A673 (cell line): ENCODE measurements at regions not wholly inside any gene's neighbourhood (a gene's known extent, or its start where the extent isn't known, plus 50 kb on each side); places are given as distances from the start of the nearest gene placed in this dataset.

Experiments used
- BruUV-seq: library from RNA; stranded (reverse); fragments of 400-500 nt; replicated peaks from 2 replicates; lab custom pipeline; 2021; lab: Mats Ljungman, UMichigan
- CTCF ChIA-PET: fragments of 300-600 bp; sonication (Branson Sonifier 250); formaldehyde crosslinking; loops from one replicate; lab custom pipeline; 2022; ENCODE audit warnings: antibody characterized with exemption; lab: Charles Lee
- POLR2A ChIA-PET: fragments of 300-600 bp; sonication (Branson Sonifier 250); formaldehyde crosslinking; loops from one replicate; lab custom pipeline; 2022; ENCODE audit warnings: antibody characterized with exemption; ENCODE audit not compliant: low non-redundant PET; lab: Charles Lee
- DNase-seq: peaks from one replicate; pipeline ENCODE4 v3.0.0-alpha.2; 2015; ENCODE audit warnings: low spot score
- H3K27ac ChIP-seq: fragments of 200-600 bp; sonication (generic); 2 replicates; pipeline ENCODE4 v1.5.1; 2016; ENCODE audit warnings: mixed run types, low read depth, mild to moderate bottlenecking, mixed read lengths, antibody characterized with exemption, low read length; ENCODE audit not compliant: poor library complexity, severe bottlenecking
- H3K27me3 ChIP-seq: fragments of 200-600 bp; sonication (generic); replicated peaks from 2 replicates; pipeline ENCODE4 v1.6.1; 2017; ENCODE audit warnings: mixed run types, low read depth, mild to moderate bottlenecking, mixed read lengths, antibody characterized with exemption, low read length; ENCODE audit not compliant: insufficient read depth, poor library complexity
- H3K36me3 ChIP-seq: fragments of 200-600 bp; sonication (generic); 2 replicates; pipeline ENCODE4 v1.6.1; 2016; ENCODE audit warnings: mixed run types, mild to moderate bottlenecking, mixed read lengths, antibody characterized with exemption, low read length; ENCODE audit not compliant: insufficient read depth, poor library complexity, severe bottlenecking
- H3K4me1 ChIP-seq: fragments of 200-600 bp; sonication (generic); 2 replicates; pipeline ENCODE4 v1.6.1; 2017; ENCODE audit warnings: mixed run types, mild to moderate bottlenecking, mixed read lengths, antibody characterized with exemption, low read length; ENCODE audit not compliant: insufficient read depth, poor library complexity, severe bottlenecking
- H3K4me3 ChIP-seq: fragments of 200-600 bp; sonication (generic); 2 replicates; pipeline ENCODE4 v1.5.1; 2016; ENCODE audit warnings: low read depth, mixed run types, mild to moderate bottlenecking, mixed read lengths, low read length; ENCODE audit not compliant: poor library complexity, severe bottlenecking
- H3K9me3 ChIP-seq: fragments of 200-600 bp; sonication (generic); 2 replicates; pipeline ENCODE4 v1.6.1; 2016; ENCODE audit warnings: mixed run types, low read depth, mild to moderate bottlenecking, mixed read lengths, antibody characterized with exemption, low read length; ENCODE audit not compliant: poor library complexity, severe bottlenecking
- EZH2 ChIP-seq: fragments of 200-600 bp; sonication (generic); IDR thresholded peaks from 2 replicates; pipeline ENCODE4 v1.6.1; 2017; ENCODE audit warnings: borderline replicate concordance, low read depth, mild to moderate bottlenecking, mixed read lengths, antibody characterized with exemption, low read length; ENCODE audit not compliant: poor library complexity, severe bottlenecking
- intact Hi-C: fragments of 100-400 bp; cut with micrococcal nuclease; formaldehyde crosslinking; loops from one replicate; pipeline ENCODE4 v1.10.0; 2022; ENCODE audit not compliant: unreplicated experiment
- TF ChIP-seq, protein P1 (sequence below): fragments of 300-800, 200-600 bp; sonication (generic); conservative IDR thresholded peaks from 2 replicates; pipeline ENCODE4 v1.5.1; 2017; ENCODE audit warnings: low read depth, mild to moderate bottlenecking, antibody characterized with exemption, low read length, moderate library complexity, mixed read lengths

DNA sequence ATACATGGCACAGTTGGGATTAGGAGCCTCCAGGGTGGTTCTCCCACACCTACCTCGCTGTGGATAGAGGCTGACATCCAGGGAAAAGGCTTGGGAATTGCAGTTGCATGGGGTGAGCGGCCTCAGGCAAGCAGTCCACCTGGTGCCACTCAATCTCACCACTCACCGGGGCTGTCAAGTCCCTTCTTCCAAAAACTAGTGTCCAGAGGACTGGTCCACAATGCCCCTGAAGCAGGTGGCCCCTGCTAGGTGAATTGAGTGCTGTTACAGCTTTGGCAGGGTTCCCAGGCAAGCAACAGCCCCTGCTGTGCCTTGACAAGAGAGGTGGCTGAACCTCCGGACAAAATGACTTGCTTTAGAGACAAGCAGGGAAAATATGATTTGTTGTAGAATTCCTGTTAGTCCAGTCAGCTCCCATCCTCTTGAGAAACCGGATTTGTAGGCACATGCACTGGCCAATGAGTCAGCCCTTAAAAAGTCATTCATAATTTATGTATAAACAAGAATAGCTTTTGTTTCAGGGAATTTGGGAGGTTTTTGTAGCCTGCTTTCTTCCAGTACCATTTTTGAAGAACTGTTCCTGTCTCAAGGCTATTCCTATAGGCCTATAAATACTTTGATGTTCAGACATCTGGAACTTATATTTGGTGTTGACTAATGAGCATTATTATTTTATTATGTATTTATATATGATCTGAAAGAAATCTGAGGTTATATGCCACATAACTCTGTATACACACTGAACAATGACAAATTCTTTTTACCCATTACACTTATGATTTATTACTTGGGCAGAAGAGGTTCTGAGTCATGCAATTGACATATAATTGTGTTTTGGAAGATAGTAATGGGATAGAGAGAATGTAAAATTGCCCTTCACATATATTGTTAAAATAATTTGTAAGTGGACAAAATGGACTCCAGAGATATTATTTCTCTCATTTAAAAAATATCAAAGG, 411.1 kb downstream of the ACTL7B start:
- H3K4me3 ChIP-seq, result no peak overlapping the region
- no peak overlapping the region for H3K27ac ChIP-seq
- intact Hi-C loops, result no loop called here
- no peaks in the 10 kb centered on the region for H3K27me3 ChIP-seq
- H3K4me1 ChIP-seq, result no peaks in the 10 kb centered on the region
- no peak for TF ChIP-seq EZH2
- TF ChIP-seq, protein P1, sequence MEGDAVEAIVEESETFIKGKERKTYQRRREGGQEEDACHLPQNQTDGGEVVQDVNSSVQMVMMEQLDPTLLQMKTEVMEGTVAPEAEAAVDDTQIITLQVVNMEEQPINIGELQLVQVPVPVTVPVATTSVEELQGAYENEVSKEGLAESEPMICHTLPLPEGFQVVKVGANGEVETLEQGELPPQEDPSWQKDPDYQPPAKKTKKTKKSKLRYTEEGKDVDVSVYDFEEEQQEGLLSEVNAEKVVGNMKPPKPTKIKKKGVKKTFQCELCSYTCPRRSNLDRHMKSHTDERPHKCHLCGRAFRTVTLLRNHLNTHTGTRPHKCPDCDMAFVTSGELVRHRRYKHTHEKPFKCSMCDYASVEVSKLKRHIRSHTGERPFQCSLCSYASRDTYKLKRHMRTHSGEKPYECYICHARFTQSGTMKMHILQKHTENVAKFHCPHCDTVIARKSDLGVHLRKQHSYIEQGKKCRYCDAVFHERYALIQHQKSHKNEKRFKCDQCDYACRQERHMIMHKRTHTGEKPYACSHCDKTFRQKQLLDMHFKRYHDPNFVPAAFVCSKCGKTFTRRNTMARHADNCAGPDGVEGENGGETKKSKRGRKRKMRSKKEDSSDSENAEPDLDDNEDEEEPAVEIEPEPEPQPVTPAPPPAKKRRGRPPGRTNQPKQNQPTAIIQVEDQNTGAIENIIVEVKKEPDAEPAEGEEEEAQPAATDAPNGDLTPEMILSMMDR, result no peak
- no peak for DNase-seq
- CTCF ChIA-PET, result no interaction called here
- POLR2A ChIA-PET, result no interaction called here
- H3K36me3 ChIP-seq, result no peaks in the 10 kb centered on the region
- H3K9me3 ChIP-seq, result no peaks in the 10 kb centered on the region
- BruUV-seq, result no TSS peak

DNA sequence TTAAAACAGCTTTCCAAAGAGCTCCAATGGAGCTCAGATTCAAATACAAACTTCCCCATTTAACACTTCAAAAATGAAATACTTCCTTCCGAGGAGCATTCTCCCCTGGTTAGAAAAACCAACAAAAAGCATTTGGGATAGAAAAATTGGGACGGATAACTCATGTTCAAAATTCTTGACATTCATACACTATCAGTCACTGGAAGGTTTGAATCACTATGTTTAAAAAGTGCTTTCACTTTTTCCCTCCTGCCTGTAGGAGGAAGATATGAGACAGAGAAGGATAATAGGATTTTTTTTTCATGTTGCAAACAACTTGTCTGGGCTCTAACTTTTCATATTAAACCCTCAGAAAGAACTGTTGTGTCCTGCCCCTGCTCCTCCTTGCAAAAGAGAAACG, 412.0 kb downstream of the ACTL7B start:
- no peak for DNase-seq

GRCh38 chr9:108443019-108443633, 412.7 kb downstream of the ACTL7B start:
- no peak overlapping the region for H3K4me3 ChIP-seq
- no TSS peak for BruUV-seq
- H3K27me3 ChIP-seq, result no peaks in the 10 kb centered on the region
- DNase-seq, result no peak
- no peaks in the 10 kb centered on the region for H3K9me3 ChIP-seq
- CTCF ChIA-PET, result no interaction called here
- no peaks in the 10 kb centered on the region for H3K4me1 ChIP-seq
- H3K27ac ChIP-seq, result no peak overlapping the region
- H3K36me3 ChIP-seq, result no peaks in the 10 kb centered on the region
- intact Hi-C loops, result no loop called here
- no peak for TF ChIP-seq EZH2
- TF ChIP-seq, protein P1, result no peak
- POLR2A ChIA-PET, result no interaction called here

More for the DNA sequence above, 412.0 kb downstream of the ACTL7B start:
- CTCF ChIA-PET, result no interaction called here
- Histone ChIP-seq H3K27ac (no peak overlapping the region), H3K9me3 (no peaks in the 10 kb centered on the region), H3K27me3 (no peaks in the 10 kb centered on the region), H3K36me3 (no peaks in the 10 kb centered on the region), H3K4me1 (no peaks in the 10 kb centered on the region), H3K4me3 (no peak overlapping the region)
- intact Hi-C loops, result no loop called here
- TF ChIP-seq, protein P1, result no peak
- TF ChIP-seq EZH2, result no peak
- POLR2A ChIA-PET, result no interaction called here
- no TSS peak for BruUV-seq
